ENCODE measurements at regions not wholly inside any gene's neighbourhood (a gene's known extent, or its start where the extent isn't known, plus 50 kb on each side); places are given as distances from the start of the nearest gene placed in this dataset.
"Not testable (repeated sequence)": the region's sequence is repeated elsewhere in the genome, so short reads cannot be mapped to it uniquely, and the experiment has no call there.

GRCh38 chr9:102360846-102361245 lies 622.4 kb upstream of the GRIN3A start:
- Histone ChIP-seq H2AFZ (no peak overlapping the region), H3K27me3 (ENCODE audit: control insufficient read depth, insufficient read depth, low read length) (no peaks in the 10 kb centered on the region), H3K27ac (no peak overlapping the region), H3K4me3 (ENCODE audit: low read depth, low read length) (no peak overlapping the region), H3K9me3 (ENCODE audit: control insufficient read depth, low read length) (no peaks in the 10 kb centered on the region), H3K4me1 (no peaks in the 10 kb centered on the region), H3K4me2 (ENCODE audit: low read length) (no peak overlapping the region), H3K79me2 (no peaks in the 10 kb centered on the region), H3K36me3 (ENCODE audit: control insufficient read depth, insufficient read depth, low read length) (no peaks in the 10 kb centered on the region), H3K9ac (no peak overlapping the region)
- no peak for TF ChIP-seq CTCF (IDR thresholded peaks at IDR 0.05)

GRCh38 chr9:102355982-102356381 lies 617.5 kb upstream of the GRIN3A start:
- Histone ChIP-seq H3K4me1 (no peaks in the 10 kb centered on the region), H3K9ac (no peak overlapping the region), H3K4me3 (ENCODE audit: low read depth, low read length) (no peak overlapping the region), H3K9me3 (ENCODE audit: control insufficient read depth, low read length) (no peaks in the 10 kb centered on the region), H3K27ac (no peak overlapping the region), H2AFZ (no peak overlapping the region), H3K4me2 (ENCODE audit: low read length) (no peak overlapping the region), H3K79me2 (no peaks in the 10 kb centered on the region), H3K27me3 (ENCODE audit: control insufficient read depth, insufficient read depth, low read length) (no peaks in the 10 kb centered on the region), H3K36me3 (ENCODE audit: control insufficient read depth, insufficient read depth, low read length) (no peaks in the 10 kb centered on the region)
- no peak for TF ChIP-seq CTCF (IDR thresholded peaks at IDR 0.05)

GRCh38 chr9:102354041-102354440 lies 615.6 kb upstream of the GRIN3A start:
- Histone ChIP-seq H2AFZ (no peak overlapping the region), H3K27me3 (ENCODE audit: control insufficient read depth, insufficient read depth, low read length) (no peaks in the 10 kb centered on the region), H3K4me1 (no peaks in the 10 kb centered on the region), H3K4me3 (ENCODE audit: low read depth, low read length) (no peak overlapping the region), H3K36me3 (ENCODE audit: control insufficient read depth, insufficient read depth, low read length) (no peaks in the 10 kb centered on the region), H3K9me3 (ENCODE audit: control insufficient read depth, low read length) (no peaks in the 10 kb centered on the region), H3K27ac (no peak overlapping the region), H3K4me2 (ENCODE audit: low read length) (no peak overlapping the region), H3K79me2 (no peaks in the 10 kb centered on the region), H3K9ac (no peak overlapping the region)
- no peak for TF ChIP-seq CTCF (IDR thresholded peaks at IDR 0.05)

- not testable (repeated sequence) for H3K27me3 ChIP-seq (ENCODE audit: control insufficient read depth, insufficient read depth, low read length); H3K36me3 ChIP-seq (ENCODE audit: control insufficient read depth, insufficient read depth, low read length); H3K27ac ChIP-seq
These were observed 599.0 kb upstream of the GRIN3A start for GRCh38 chr9:102337471-102337870.

GRCh38 chr9:102309379-102309778 lies 570.9 kb upstream of the GRIN3A start:
- no peaks in the 10 kb centered on the region for H3K79me2 ChIP-seq
- H3K27me3 ChIP-seq (ENCODE audit: control insufficient read depth, insufficient read depth, low read length), result no peaks in the 10 kb centered on the region
- no peaks in the 10 kb centered on the region for H3K9me3 ChIP-seq (ENCODE audit: control insufficient read depth, low read length)
- TF ChIP-seq CTCF (IDR thresholded peaks at IDR 0.05), result no peak
- no peaks in the 10 kb centered on the region for H3K4me1 ChIP-seq
- H3K9ac ChIP-seq, result no peak overlapping the region
- H3K36me3 ChIP-seq (ENCODE audit: control insufficient read depth, insufficient read depth, low read length), result no peaks in the 10 kb centered on the region
- H3K4me3 ChIP-seq (ENCODE audit: low read depth, low read length), result no peak overlapping the region
- H3K4me2 ChIP-seq (ENCODE audit: low read length), result no peak overlapping the region
- H2AFZ ChIP-seq, result no peak overlapping the region
- no peak overlapping the region for H3K27ac ChIP-seq

More at GRCh38 chr9:102337471-102337870, 599.0 kb upstream of the GRIN3A start:
- not testable (repeated sequence) for H3K9me3 ChIP-seq (ENCODE audit: control insufficient read depth, low read length); H2AFZ ChIP-seq; H3K9ac ChIP-seq; H3K4me2 ChIP-seq (ENCODE audit: low read length); H3K4me1 ChIP-seq; H3K4me3 ChIP-seq (ENCODE audit: low read depth, low read length); H3K79me2 ChIP-seq
